ENCODE measurements at regions not wholly inside any gene's neighbourhood (a gene's known extent, or its start where the extent isn't known, plus 50 kb on each side); places are given as distances from the start of the nearest gene placed in this dataset.

GRCh38 chr3:148455098-148455497, 242.6 kb upstream of the AGTR1 start:
- H3K9me3 ChIP-seq, result no peaks in the 10 kb centered on the region
- DNase-seq, result no peak
- TF ChIP-seq POLR2A (IDR thresholded peaks at IDR 0.05) (no peak), POLR2AphosphoS5 (IDR thresholded peaks at IDR 0.05) (no peak), EP300 (IDR thresholded peaks at IDR 0.05) (peak in 2 of 4 donors; percentile 40 to 76)
- H3K27ac ChIP-seq, result no peak overlapping the region
- H3K27me3 ChIP-seq, result no peaks in the 10 kb centered on the region
- no peaks in the 10 kb centered on the region for H3K36me3 ChIP-seq
- no peaks in the 10 kb centered on the region for H3K4me1 ChIP-seq
- ATAC-seq (ENCODE audit: low FRiP score in 2 of 2), result no peak
- WGBS, 2 donors, result 65 to 75% methylated on average over 4 of the region's 4 CpGs
- H3K4me3 ChIP-seq, result no peak overlapping the region

GRCh38 chr3:148457886-148458285, 239.8 kb upstream of the AGTR1 start:
- TF ChIP-seq CTCF (IDR thresholded peaks at IDR 0.05), result no peak
- TF ChIP-seq EP300 (IDR thresholded peaks at IDR 0.05), result no peak
- TF ChIP-seq POLR2A (IDR thresholded peaks at IDR 0.05), result no peak
- TF ChIP-seq POLR2AphosphoS5 (IDR thresholded peaks at IDR 0.05), result no peak
- Histone ChIP-seq H3K27ac (no peak overlapping the region), H3K9me3 (no peaks in the 10 kb centered on the region), H3K4me1 (no peaks in the 10 kb centered on the region), H3K27me3 (no peaks in the 10 kb centered on the region), H3K36me3 (no peaks in the 10 kb centered on the region), H3K4me3 (no peak overlapping the region)
- 81 to 83% methylated on average over 1 of the region's 1 CpG for WGBS, 2 donors
- no peak for ATAC-seq (ENCODE audit: low FRiP score in 2 of 2)
- DNase-seq, result no peak

- ATAC-seq (ENCODE audit: low FRiP score in 2 of 2) (no peak), DNase-seq (no peak)
- 79 to 82% methylated on average over 1 of the region's 1 CpG for WGBS, 2 donors
- Histone ChIP-seq H3K4me3 (no peak overlapping the region), H3K4me1 (no peaks in the 10 kb centered on the region), H3K9me3 (no peaks in the 10 kb centered on the region), H3K36me3 (no peaks in the 10 kb centered on the region), H3K27me3 (no peaks in the 10 kb centered on the region), H3K27ac (no peak overlapping the region)
- TF ChIP-seq CTCF (IDR thresholded peaks at IDR 0.05), result peak in 4 of 6 experiments; percentile 13 to 40 (median 26)
- no peak for TF ChIP-seq EP300 (IDR thresholded peaks at IDR 0.05)
- TF ChIP-seq POLR2AphosphoS5 (IDR thresholded peaks at IDR 0.05), result no peak
- TF ChIP-seq POLR2A (IDR thresholded peaks at IDR 0.05), result no peak
These were observed 237.7 kb upstream of the AGTR1 start for GRCh38 chr3:148459931-148460513.

GRCh38 chr3:148460686-148461085, 237.0 kb upstream of the AGTR1 start:
- no peak for TF ChIP-seq CTCF (IDR thresholded peaks at IDR 0.05)
- no peak for TF ChIP-seq EP300 (IDR thresholded peaks at IDR 0.05)
- TF ChIP-seq POLR2A (IDR thresholded peaks at IDR 0.05), result no peak
- no peak for TF ChIP-seq POLR2AphosphoS5 (IDR thresholded peaks at IDR 0.05)
- H3K4me3 ChIP-seq, result no peak overlapping the region
- H3K4me1 ChIP-seq, result no peaks in the 10 kb centered on the region
- WGBS, 2 donors, result 76 to 88% methylated on average over 3 of the region's 3 CpGs
- ATAC-seq (ENCODE audit: low FRiP score in 2 of 2) (no peak), DNase-seq (no peak)
- H3K9me3 ChIP-seq, result no peaks in the 10 kb centered on the region
- no peaks in the 10 kb centered on the region for H3K27me3 ChIP-seq
- H3K27ac ChIP-seq, result no peak overlapping the region
- no peaks in the 10 kb centered on the region for H3K36me3 ChIP-seq

GRCh38 chr3:148464246-148464645, 233.5 kb upstream of the AGTR1 start:
- Histone ChIP-seq H3K27ac (no peak overlapping the region), H3K9me3 (no peaks in the 10 kb centered on the region), H3K4me1 (no peaks in the 10 kb centered on the region), H3K4me3 (no peak overlapping the region), H3K27me3 (no peaks in the 10 kb centered on the region), H3K36me3 (no peaks in the 10 kb centered on the region)
- TF ChIP-seq CTCF (IDR thresholded peaks at IDR 0.05), result no peak
- TF ChIP-seq POLR2A (IDR thresholded peaks at IDR 0.05), result no peak
- no peak for TF ChIP-seq EP300 (IDR thresholded peaks at IDR 0.05)
- TF ChIP-seq POLR2AphosphoS5 (IDR thresholded peaks at IDR 0.05), result no peak
- 58 to 75% methylated on average over 2 of the region's 2 CpGs for WGBS, 2 donors
- no peak for DNase-seq
- no peak for ATAC-seq (ENCODE audit: low FRiP score in 2 of 2)
